ENCODE measurements at regions not wholly inside any gene's neighbourhood (a gene's known extent, or its start where the extent isn't known, plus 50 kb on each side); places are given as distances from the start of the nearest gene placed in this dataset.

DNA sequence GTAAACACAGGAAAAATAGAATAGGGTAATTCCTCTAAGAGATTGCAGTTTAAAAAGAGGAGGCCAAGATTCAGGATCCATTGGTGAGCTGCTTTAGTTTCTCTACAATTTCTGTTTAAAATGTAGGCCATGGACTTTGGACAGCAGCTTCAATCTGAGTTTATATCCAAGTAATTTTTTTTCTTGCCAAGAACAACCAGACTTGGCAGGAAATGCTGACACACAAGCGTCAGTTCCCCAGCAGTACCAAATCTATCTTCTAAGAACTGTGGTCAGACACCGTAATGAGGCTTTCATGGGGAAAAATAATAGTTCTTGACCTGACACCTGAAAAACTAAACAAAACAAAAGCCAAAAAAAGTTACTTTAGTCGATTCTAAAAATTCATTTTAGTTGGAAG lies 528.8 kb downstream of the CSNK1G3 start:
- TF ChIP-seq EZH2 (IDR thresholded peaks at IDR 0.05; ENCODE audit: low read depth, low read length, severe bottlenecking) (no peak), POLR2AphosphoS5 (IDR thresholded peaks at IDR 0.05; ENCODE audit: low read depth, low read length) (no peak), NRF1 (IDR thresholded peaks at IDR 0.05; ENCODE audit: low read depth, low read length) (no peak), RNF2 (IDR thresholded peaks at IDR 0.05; ENCODE audit: borderline replicate concordance, low read depth, low read length, missing control alignments, poor library complexity, severe bottlenecking) (no peak), EP300 (IDR thresholded peaks at IDR 0.05; ENCODE audit: borderline replicate concordance in 1 of 2, low read depth in 2 of 2, low read length in 2 of 2) (no peak)

Measured in H1 (cell line).